HG02642 (cell line): ENCODE measurements at regions not wholly inside any gene's neighbourhood (a gene's known extent, or its start where the extent isn't known, plus 50 kb on each side); places are given as distances from the start of the nearest gene placed in this dataset.
"Not testable (repeated sequence)": the region's sequence is repeated elsewhere in the genome, so short reads cannot be mapped to it uniquely, and the experiment has no call there.

Experiments used
- ATAC-seq: cut with Tn5 transposase; IDR thresholded peaks from one replicate; pipeline ENCODE4 v1.9.1; 2021; ENCODE audit warnings: mild to moderate bottlenecking; ENCODE audit not compliant: unreplicated experiment, poor library complexity

DNA sequence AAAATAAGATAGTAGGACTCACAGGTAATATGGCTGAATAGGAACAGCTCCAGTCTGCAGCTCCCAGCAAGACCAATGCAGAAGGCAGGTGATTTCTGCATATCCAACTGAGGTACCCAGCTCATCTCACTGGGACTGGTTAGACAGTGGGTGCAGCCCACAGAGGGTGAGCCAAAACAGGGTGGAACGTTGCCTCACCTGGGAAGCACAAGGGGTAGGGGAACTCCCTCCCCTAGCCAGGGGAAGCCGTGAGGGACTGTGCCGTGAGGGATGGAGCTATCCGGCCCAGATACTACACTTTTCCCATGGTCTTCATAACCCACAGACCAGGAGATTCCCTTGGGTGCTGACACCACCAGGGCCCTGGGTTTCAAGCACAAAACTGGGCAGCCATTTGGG, 114.8 kb upstream of the GNAI1 start:
- ATAC-seq: not testable (repeated sequence)

DNA sequence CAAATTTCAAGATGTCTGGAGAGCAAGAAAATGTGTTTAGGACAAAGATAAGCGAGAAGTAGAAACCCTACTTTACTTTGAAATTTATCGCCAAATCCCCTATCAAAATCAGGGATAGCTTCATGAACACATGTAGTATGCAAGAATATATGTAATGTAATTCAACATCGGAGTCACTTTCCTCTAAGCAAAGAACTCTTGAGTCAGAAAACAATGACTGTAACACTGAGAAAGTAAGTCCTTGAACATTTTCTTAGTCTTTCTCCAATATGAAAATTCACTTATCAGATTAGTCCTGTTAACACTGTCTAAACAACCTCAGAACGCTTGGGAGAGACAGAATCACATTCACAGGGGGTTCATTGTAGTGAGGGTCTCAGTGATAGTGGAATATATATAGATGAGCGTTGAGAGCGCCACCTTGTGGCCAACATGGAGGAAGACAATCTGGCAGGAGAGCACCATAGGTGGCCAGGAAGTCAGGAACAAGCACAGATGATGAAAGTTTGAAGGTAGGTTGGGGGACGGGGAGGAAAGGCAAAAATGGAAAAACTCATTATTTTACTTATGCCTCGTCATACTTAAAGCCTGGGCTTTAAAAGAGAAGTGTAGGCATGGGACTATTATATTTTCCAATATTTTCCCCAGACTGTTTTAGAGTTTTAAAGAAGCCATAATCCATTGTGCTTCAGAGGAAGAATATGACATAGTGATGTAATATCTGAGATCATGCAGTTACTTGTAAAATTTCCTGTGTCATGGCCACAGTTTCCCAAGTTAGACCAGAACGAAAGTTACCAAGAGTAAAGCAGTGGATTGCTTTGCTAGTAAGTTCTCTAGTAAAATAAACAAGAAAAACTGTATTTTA, 115.5 kb upstream of the GNAI1 start:
- ATAC-seq: peak; percentile 98

DNA sequence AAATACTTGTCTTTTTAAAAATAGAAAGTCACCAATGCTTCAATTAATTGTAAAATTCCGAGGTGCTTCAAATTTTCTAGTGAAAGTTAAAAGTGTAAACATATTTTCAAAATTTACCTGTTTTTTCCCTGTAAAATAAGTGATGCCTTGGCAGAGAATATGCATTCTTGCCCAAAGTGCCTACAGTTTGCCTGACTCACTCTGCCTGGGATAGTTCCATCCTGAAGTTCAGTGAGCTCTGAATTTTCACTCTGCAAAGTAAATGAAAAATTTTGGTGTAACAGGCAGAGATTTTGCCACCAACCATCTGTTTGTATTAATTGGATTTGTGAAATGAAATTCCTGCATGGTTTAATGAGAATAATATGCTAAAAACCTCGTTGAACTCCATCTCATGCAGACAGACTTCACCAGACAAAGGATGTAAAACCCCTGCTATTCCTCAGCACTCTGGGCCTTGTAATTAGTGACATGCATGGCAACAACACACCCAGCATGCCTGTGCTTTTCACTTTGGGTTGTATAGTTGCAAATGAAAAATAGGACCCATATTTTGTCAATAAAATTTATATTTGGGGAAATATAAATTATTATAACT, 117.4 kb upstream of the GNAI1 start:
- ATAC-seq: no peak

DNA sequence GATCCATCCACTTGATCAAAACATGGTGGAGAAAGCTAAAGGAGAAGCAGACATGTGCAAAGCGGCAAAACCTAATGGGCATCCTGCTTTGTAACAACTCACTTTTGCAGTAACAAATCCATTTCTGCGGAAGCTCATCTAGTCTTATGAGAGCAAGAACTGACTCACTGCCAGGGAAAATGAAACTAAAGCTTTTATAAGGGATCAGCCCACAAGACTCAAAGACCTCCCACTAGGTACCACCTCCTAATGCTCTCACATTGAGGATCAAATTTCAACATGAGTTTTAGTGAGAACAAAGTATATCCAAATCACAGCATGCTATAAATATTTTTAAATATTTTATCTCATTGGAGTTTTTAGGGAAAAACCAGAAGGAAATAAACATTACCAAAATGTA, 120.1 kb upstream of the GNAI1 start:
- ATAC-seq: no peak

DNA sequence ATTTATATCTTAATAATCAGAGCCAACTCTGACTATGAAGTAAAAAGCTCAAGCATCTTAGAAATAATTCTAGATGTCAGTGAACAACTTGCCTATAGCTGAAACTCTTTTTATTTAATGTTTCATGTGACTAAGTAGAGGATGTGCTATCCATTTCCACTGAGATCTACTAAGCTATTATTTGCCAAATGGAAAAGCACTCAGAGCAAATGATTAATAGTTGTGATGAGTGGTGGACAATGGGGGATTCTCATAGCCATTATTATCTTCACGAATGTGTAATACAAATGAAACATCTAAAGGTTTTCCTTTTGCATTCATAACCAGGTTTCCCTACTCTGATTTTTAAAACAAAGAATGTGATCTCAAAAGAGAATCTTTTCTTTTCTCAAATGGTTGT, 126.6 kb upstream of the GNAI1 start:
- ATAC-seq: no peak

DNA sequence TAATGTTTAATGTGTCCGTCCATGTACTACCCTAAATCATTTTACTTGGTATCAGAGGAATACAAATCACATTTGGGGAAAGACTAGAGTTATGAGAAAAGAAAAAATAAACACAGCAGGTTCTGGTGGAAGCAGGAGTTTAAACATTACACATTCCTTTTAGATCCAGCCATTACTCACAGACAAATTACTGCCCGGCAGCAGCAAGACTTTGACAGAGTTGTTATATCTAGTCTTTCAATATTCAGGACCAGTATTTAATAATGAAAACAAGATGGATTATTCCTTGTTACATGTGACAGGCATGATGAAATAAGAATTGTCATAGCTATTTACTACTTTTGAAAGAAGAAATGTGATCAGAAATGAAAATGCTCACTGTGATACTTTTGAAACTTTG, 131.8 kb upstream of the GNAI1 start:
- ATAC-seq: no peak

DNA sequence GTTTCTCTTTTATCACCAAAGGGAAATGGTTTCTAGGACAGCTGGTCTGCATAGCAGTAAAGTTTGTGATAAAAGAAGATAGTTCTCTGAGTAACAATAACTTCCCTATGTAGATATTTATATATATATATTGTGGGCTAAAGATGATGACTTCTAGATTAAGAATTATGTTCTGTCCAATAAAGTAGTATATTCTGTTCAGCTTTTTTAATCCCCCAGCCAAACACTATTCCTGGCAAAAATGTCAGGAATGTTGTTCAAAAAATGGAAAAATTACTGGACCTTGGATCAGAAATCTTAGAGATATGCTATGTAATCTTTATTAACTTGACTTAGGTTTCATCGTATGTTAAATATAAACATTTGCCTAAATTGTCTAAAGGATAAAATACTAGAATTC, 136.3 kb upstream of the GNAI1 start:
- ATAC-seq: no peak

DNA sequence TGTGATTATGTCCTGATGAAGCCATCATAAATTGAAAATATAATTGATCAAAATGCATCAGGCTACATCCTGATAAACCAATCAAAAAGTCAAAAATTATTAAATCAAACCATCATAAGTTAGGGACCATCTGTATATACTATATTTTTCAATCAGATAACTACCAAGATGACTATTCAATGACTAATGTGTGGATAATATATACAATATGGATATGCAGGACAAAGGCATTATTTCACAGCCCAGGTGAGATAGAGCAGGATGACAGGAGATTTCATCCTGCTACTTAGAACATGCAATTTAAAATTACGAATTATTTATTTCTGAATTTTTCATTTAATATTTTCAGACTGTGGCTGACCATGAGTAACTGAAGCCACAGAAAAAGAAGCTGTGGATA, 137.3 kb upstream of the GNAI1 start:
- no peak for ATAC-seq

DNA sequence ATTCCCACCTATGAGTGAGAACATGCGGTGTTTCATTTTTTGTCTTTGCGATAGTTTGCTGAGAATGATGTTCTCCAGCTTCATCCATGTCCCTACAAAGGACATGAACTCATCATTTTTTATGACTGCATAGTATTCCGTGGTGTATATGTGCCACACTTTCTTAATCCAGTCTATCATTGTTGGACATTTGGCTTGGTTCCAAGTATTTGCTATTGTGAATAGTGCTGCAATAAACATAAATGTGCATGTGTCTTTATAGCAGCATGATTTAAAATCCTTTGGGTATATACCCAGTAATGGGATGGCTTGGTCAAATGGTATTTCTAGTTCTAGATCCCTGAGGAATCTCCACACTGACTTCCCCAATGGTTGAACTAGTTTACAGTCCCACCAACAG, 138.9 kb upstream of the GNAI1 start:
- ATAC-seq: not testable (repeated sequence)

DNA sequence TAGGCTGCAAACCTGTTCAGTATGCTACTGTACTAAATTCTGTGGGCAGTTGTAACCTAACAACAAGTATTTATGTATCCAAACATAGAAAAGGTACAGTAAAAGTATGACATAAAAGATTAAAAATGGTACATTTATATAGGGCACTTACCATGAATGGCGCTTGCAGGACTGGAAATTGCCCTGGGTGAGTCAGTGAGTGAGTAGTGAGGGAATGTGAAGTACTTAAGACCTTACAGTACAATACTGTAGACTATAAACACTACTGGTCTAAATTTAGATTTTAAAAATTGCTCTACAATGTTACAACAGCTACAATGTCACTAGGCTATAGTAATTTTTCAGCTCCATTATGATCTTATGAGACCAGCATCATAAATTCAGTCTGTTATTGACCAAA, 146.0 kb upstream of the GNAI1 start:
- ATAC-seq: no peak

DNA sequence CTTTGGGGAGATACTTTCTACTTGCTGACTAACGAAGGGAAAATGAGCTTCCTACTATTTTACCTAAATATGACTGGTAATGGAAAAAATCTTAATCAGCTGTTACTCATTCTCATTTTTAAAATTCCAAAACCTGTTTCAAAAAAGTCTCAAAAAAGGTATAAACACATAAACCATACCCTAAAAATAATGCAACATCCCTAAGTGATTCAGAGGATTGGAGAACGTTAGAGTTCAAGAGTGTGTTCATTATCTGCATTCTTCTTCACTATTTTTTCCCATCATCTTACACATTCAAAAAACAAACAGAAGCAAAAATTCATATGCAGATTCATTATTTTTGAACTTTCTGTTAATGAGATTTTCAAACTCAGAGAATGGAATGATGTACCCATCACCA, 150.4 kb upstream of the GNAI1 start:
- ATAC-seq: no peak

DNA sequence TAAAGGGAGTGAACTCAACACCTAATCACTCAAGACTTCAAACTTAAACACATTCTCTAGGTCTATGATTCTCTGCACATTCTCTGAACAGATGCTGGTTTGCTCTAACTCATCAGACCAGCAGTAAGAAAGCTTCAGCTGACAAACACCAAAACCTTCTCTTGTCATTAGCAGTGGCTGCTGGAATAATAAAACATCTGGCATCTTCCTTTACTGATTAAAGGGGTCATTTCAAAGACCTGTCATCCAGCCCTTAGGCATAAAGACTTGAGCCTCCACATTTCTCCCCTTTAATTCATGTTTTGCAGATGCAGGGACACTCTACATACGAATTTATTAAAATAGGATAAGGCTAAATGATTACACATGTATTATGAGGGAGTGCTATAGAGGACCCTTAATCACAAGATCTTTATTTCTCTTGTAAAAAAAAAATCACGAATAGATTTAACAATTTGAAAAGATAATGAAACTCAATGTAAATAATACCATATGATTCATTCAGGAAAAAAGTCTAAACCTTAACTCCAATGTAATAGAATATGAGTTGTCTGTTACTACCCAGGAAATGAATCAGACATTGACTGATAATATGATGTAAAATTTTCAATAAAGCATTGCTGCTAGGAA, 152.4 kb upstream of the GNAI1 start:
- ATAC-seq: no peak

DNA sequence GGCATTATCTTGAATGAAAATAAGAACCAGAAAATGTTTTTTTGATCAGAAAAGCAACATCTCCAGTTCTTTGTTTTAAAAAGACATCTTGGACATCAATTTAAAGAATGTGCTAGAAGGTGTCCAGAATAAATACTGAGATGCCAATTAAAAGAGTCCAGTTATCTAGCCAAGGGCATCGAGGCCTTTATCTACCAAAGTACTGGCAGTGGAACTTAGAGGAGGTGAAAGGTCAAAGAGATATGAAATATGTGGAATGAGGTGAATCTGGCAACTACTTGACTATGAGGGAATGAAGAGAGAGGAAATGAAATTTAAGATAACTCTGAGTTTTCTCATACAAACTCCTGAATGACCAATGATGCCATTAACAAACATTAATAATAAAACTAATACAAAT, 154.3 kb upstream of the GNAI1 start:
- ATAC-seq: no peak

DNA sequence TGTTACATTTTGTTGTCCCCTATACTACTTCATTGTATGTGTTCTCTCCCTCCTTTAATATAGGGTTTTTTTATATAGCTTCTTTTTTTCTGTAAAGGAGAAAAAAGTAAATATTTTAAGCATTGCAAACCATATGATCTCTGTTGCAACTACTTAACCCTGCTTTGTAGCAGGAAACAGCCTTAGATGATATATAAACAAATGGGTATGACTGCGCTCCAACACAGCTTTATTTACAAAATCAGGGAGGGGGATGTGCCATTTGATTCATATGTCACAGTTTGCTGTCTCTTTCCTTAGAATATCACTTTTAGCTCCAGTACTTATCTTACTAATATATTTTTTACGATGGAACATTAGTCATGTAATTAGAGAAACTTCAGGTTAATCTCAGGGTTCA, 155.2 kb upstream of the GNAI1 start:
- ATAC-seq: no peak

DNA sequence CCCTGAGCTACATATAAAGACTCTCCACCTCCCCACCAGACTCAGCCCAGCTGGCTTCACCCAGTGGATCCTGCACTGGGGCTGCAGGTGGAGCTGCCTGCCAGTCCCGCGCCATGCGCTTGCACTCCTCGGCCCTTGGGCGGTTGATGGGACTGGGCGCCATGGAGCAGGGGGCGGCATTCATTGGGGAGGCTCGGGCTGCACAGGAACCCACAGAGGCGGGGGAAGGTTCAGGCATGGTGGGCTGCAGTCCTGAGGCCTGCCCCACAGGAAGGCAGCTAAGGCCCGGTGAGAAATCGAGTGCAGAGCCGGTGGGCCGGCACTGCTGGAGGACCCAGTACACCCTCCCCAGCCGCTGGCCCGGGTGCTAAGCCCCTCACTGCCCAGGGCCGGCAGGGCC, 157.2 kb upstream of the GNAI1 start:
- ATAC-seq: no peak

DNA sequence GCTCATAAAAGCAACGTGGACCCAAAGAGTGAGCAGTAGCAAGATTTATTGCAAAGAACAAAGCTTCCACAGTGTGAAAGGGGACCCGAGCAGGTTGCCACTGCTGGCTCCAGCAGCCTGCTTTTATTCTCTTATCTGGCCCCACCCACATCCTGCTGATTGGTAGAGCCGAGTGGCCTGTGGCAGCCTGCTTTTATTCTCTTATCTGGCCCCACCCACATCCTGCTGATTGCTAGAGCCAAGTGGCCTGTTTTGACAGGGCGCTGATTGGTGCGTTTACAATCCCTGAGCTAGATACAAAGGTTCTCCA, 158.0 kb upstream of the GNAI1 start:
- not testable (repeated sequence) for ATAC-seq

DNA sequence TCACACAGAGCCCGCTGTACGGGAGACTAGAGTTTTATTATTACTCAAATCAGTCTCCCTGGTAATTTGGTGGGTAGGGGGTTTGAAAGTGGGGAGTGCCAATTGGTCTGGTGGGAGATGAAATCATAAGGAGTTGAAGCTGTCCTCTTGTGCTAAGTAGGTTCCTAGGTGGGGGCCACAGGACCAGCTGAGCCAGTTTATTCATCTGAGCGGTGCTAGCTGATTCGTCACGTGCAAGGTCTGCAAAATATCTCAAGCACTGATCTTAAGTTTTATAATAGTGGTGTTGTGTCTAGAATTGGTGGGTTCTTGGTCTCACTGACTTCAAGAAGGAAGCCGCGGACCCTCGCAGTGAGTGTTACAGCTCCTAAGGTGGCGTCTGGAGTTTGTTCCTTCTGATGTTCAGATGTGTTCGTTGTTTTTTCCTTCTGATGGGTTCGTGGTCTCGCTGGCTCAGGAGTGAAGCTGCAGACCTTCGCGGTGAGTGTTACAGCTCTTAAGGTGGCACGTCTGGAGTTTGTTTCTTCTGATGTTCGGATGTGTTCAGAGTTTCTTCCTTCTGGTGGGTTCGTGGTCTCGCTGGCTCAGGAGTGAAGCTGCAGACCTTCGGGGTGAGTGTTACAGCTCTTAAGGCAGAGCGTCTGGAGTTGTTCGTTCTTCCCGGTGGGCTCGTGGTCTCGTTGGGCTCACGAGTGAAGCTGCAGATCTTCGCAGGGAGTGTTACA, 158.5 kb upstream of the GNAI1 start:
- not testable (repeated sequence) for ATAC-seq

DNA sequence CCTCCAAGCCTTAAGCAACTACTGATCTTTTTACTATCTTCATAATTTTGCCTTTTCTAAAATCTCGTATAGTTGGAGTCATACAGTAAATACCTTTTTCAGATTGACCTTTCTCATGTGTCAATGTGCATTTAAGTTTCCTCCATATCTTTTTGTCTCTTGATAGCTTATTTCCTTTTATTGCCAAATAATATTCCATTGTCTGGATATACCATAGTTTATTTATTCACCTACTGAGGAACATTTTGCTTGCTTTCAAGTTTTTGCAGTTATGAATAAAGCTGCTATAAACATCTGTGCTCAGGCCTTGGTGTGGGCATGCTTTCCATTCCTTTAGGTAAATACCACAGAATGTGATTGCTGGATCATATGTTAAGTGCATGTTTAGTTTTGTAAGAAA, 161.2 kb upstream of the GNAI1 start:
- ATAC-seq: no peak

DNA sequence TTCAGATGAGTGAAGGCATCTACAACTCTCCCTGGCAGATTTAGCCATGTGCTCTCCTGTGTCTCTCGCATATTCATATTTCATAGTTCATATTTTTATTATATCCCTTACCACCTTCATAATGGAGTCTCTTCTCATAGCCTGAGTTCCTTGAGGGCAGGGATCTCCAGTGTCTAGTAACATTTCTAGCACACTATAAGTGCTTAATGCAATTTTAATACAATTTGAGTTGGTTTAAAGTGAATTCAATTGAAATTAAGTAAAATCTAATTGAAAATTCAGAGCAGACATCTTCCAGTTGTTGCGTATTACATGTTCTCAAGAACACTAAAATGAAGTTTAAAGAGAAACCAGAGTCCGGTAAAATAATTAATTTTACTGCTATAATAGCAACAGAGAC, 163.6 kb upstream of the GNAI1 start:
- no peak for ATAC-seq

DNA sequence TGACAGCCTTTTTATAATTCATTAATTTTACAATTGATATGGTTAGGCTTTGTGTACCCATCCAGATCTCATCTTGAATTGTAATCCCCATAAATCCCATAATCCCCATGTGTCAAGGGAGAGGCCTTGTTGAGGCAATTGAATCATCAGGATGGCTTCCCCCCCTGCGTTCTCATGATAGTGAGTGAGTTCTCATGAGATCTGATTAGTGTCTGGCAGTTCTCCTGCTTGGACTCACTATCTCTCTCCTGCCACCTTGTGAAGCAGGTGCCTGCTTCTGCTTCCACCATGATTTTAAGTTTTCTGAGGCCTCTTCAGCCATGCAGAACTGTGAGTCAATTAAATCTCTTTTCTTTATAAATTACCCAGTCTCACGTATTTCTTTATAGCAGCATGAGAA, 165.7 kb upstream of the GNAI1 start:
- no peak for ATAC-seq

DNA sequence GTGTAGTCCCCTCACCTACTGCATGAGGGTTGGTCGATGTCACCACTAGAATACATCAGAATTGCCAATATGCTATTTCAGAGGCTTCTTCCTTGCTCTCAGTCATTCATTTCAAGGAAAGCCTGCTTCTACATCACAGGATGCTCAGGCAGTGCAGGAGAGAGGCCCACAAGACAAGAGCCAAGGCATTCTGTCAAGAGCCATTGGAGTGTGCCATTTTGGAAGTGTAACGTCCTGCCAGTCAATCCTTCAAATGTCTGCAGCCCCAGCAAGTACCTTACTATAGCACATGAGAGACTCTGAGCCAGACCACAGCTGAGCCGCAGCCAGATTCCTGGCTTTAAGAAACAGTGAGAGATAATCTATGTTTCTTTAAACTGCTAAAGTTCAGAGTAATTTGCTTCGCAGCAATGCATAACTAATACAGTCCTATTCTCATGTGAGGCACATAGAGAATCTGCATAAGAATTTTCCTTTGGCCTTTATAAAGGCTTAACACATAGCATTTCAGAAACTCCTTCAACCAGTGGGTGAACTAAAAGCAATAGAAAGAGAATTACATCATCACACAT, 166.5 kb upstream of the GNAI1 start:
- ATAC-seq: no peak
